ENCODE measurements at regions not wholly inside any gene's neighbourhood (a gene's known extent, or its start where the extent isn't known, plus 50 kb on each side); places are given as distances from the start of the nearest gene placed in this dataset.
A peak's percentile ranks its signal among the peaks of the same experiment; 100 is the strongest.

DNA sequence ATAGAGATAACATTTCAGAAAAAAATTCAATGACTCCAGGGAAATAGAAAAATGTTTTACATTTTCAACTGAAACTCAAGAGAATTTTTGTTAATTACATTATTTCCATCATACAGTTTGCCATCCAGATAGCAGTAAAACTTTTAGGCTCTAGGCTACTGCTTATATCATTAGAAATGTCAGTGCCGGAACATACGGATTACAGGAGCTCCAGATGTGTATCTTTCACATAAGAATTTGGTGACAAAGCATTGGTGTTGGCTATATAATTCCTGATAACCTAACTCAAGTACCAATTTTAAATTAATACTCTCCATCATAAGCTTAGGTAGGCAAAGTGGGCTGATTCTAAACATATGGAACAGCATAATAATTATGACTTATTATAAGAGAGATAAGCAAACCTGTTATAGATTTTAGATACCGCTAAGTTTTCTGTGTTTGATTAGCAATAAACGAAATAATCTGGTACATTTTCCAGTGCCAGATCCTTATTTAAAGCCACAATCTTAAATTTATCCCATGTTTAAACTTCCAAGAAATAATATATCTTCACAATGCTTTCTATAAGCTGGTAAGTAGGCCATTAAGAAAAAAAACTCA, 637.9 kb downstream of the NXPH1 start:
- TF ChIP-seq GATA3 (IDR thresholded peaks at IDR 0.05; ENCODE audit: low read depth, low read length) (peak; percentile 91), GATA2 (IDR thresholded peaks at IDR 0.05; ENCODE audit: low read depth, low read length) (0 out of 2 replicates have a peak, but pooled peaks have one; percentile 8)

DNA sequence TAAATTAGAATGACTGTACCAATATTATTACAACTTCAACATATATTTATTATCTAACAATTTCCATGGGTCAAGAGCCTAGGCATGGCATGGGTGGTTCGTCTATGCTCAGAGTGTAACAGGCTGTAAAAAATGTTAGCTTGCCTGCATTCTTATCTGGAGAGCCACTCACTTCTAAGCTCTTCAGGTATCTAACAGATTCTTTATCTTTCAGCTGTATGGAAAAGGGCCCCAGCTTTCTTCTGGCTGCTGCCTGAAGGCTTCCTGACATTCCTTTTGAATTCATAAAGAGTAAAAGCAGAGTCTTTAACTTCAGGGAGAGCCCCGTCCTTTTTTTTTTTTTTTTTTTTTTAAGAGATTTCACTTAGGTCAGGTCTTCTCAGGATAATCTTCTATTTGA, 648.8 kb downstream of the NXPH1 start:
- TF ChIP-seq GATA3 (IDR thresholded peaks at IDR 0.05; ENCODE audit: low read depth, low read length) (no peak), GATA2 (IDR thresholded peaks at IDR 0.05; ENCODE audit: low read depth, low read length) (no peak)

DNA sequence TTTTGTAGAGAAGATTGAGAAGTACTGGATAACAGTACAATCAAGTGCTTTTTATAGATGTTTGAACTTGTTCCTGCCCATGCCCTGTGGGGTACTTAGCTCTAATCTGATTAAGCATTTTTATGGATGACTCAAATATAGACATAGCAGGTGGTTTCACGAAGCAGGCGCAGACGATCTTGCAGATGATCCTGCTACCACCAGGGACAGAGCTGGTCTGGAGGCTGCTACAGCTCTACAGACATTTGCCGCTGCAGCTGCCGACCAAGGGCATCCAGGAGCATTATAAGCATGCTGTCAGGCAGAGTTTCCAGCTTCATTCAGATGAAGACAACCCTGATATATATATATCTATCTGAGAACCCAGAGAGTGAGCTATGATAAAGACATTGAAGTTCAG, 650.4 kb downstream of the NXPH1 start:
- TF ChIP-seq GATA3 (IDR thresholded peaks at IDR 0.05; ENCODE audit: low read depth, low read length) (no peak), GATA2 (IDR thresholded peaks at IDR 0.05; ENCODE audit: low read depth, low read length) (no peak)

DNA sequence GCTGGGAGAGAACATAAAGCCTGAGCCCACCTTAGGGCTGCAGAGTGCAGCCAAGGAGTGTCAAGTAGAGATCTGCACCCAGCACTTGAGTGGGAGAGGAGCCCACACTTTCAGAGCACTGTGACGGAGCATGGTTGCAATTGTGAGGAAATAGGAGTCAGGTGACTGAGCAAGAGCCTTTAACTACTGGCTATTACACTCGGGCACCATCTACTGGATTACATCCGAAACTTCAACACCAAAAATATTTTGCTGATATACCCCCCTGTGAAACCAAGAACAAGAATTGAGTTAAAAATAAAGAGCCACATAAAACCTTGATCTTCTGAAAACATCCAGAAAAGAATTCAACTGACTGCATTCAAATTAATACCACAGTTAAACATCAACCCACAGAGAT, 657.9 kb downstream of the NXPH1 start:
- TF ChIP-seq GATA2 (IDR thresholded peaks at IDR 0.05; ENCODE audit: low read depth, low read length) (no peak), GATA3 (IDR thresholded peaks at IDR 0.05; ENCODE audit: low read depth, low read length) (no peak)

DNA sequence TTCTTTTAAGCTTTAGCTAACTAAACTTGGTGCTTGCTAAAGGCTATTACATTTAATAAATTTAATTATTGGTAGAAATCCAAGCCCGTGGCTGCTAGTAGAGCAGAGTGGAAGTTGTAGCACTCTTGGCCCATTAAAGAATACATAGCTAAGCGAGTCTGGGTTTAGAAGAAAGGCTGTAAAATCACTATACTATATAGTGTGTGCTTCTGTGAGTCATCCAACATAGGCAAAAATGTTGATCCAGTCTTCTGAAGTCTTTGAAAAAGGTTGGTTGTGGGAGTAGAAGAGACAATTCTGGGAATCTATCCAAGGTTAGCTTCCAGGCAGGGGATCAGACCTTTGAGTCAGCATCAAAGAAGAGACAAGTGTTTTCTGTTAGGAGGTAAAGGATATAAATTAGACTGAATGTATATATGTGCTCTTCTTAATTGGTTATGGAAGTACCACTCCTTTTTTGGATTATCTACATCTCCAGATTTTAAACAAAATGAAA, 664.2 kb downstream of the NXPH1 start:
- no peak for TF ChIP-seq GATA3 (IDR thresholded peaks at IDR 0.05; ENCODE audit: low read depth, low read length)
- no peak for TF ChIP-seq GATA2 (IDR thresholded peaks at IDR 0.05; ENCODE audit: low read depth, low read length)

DNA sequence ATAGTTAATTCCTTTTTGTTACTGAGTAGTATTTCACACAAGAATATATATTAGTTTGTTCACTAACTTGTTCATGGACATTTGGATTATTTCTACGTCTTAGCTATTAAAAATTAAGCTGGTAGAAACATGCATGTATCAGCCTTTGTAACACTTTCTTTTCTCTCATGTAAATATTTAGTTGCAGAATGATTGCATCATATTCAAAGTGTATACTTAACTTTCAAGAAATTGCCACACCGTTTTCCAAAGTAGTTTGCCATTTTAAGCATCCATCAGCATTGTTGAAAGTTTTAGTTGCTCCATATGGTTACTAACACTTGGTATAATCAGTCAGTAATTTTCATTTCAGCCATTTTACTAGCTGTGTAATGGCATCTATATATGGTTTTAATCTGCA, 666.9 kb downstream of the NXPH1 start:
- TF ChIP-seq GATA3 (IDR thresholded peaks at IDR 0.05; ENCODE audit: low read depth, low read length) (no peak), GATA2 (IDR thresholded peaks at IDR 0.05; ENCODE audit: low read depth, low read length) (no peak)

DNA sequence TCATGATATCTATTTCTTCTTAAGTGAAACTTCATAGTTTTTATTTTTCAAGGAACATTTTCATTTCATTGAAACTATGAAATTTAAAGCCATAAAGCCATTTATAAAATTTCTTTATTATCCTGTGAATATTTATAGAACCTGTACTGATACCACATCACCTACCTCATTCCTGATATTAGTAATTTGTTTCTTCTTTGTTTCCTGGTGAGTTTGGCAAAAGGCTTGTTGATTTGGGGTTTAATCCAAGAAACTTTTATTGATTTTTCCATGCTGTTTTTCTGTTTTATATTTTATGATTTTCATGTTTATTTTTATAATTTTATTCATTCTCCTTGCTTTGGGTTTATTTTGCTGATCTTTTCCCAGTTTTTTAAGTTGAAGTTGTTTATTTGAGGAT, 669.4 kb downstream of the NXPH1 start:
- TF ChIP-seq GATA3 (IDR thresholded peaks at IDR 0.05; ENCODE audit: low read depth, low read length) (no peak), GATA2 (IDR thresholded peaks at IDR 0.05; ENCODE audit: low read depth, low read length) (no peak)

DNA sequence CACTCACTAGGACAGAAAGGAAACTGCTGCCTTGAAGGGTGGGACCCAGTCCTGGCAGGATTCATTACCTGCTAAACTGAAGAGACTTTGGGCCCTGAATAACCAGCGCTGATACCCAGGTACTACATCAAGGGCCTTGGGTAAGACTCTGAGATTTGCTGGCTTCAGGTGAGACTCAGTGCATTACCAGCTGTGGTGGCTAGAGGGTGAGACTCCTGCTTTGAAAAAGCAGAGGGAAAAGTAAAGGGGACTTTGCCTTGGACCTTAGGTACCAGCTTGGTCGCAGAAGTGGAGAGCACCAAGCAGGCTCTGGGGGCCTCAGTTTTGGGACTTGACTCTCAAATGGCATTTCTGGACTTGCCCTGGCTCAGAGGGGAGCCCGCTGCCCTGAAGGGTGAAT, 673.3 kb downstream of the NXPH1 start:
- TF ChIP-seq GATA3 (IDR thresholded peaks at IDR 0.05; ENCODE audit: low read depth, low read length) = no peak
- TF ChIP-seq GATA2 (IDR thresholded peaks at IDR 0.05; ENCODE audit: low read depth, low read length) = no peak

DNA sequence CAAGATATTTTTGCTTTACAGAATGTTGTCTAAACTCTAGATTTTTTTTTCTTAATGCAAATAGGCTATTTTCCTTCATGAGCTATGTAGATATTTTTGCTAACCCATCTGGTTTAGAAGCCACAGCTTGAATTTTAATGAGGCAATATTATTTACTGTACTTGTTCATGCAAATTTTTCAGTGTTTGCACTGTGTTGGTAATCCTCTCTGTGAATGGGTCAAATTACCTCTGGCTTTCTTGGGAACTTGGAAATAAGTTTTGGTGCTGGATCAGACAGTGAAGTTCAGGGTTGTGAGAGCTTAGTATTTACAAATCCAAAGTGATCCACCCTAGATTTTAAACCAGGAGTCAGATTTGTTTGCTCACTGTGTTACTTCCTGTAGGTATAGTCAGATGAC, 686.9 kb downstream of the NXPH1 start:
- TF ChIP-seq GATA3 (IDR thresholded peaks at IDR 0.05; ENCODE audit: low read depth, low read length) (no peak), GATA2 (IDR thresholded peaks at IDR 0.05; ENCODE audit: low read depth, low read length) (no peak)

DNA sequence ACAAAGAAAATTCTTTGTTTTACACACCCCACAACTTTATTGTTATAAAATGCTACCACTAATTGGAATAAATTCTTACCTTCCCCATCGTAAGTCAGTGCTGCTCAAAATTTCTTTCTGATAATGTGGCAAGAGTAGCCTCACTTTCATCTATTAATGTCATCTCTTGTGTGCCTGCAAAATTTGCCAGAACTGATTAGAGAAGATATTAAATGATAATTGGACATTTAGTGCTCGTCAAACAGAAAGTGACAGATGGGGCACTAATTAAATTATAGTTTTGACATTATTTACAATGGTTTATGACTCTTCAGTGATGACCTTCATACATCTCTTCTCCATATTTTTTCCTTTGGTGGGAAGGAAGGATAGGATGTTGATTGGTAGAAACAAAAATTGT, 690.9 kb downstream of the NXPH1 start:
- TF ChIP-seq GATA3 (IDR thresholded peaks at IDR 0.05; ENCODE audit: low read depth, low read length) (peak; percentile 50; the same call in 1 of the 2 replicates), GATA2 (IDR thresholded peaks at IDR 0.05; ENCODE audit: low read depth, low read length) (0 out of 2 replicates have a peak, but pooled peaks have one; percentile 15)

DNA sequence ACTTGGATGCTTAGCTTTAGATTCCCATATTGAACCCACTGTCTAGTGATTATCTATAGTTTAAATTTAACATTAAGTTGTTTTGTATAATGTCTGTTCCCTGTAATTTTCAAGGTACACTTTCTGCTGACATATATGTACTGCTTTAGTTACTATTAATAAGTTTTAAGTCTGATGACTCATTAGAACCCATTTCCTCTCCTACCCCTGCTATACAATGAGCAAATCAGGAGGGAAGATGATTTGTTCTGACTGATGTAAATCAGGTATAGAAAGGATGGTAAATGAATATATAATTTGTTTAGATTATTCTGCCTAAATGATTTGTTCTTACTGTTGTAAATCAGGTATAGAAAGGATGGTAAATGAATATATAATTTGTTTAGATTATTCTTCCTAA, 691.8 kb downstream of the NXPH1 start:
- TF ChIP-seq GATA3 (IDR thresholded peaks at IDR 0.05; ENCODE audit: low read depth, low read length) (no peak), GATA2 (IDR thresholded peaks at IDR 0.05; ENCODE audit: low read depth, low read length) (no peak)

DNA sequence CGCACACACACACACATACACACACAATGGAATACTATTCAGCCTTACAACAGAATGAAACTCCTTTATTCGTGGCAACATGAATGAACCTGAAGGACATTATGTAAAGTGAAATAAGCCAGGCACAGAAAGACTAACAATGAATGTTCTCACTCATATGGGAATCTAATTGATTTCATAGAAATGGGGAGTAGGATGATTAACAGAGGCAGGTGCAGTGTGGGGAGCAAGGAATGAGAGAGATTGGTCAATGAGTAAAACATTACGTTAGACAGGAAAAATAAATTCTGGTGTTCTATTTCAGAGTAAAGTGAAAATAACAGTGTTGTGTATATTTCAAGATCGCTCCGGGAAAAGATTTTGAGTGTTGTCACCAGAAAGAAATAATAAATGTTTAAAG, 694.5 kb downstream of the NXPH1 start:
- TF ChIP-seq GATA3 (IDR thresholded peaks at IDR 0.05; ENCODE audit: low read depth, low read length) (no peak), GATA2 (IDR thresholded peaks at IDR 0.05; ENCODE audit: low read depth, low read length) (no peak)

DNA sequence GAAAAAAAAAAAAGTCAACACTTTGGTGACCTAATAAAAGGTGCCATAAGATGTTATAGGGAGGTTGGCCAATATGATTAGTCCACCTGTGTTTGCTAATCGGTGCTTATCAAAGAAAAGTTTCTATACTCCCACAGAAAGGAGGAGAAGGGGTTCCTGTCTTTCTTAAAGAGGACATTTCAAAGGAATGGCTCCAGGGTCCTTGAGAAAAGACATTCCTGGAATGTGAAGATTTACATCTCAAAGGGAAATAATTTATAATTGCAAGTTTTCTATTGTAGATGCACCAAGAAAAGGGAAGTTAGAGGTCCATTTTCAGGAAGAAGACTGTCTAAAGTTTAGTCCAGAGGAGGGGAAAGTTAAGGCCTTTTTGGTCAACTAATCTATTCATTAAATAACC, 715.3 kb downstream of the NXPH1 start:
- TF ChIP-seq GATA2 (IDR thresholded peaks at IDR 0.05; ENCODE audit: low read depth, low read length) = no peak
- no peak for TF ChIP-seq GATA3 (IDR thresholded peaks at IDR 0.05; ENCODE audit: low read depth, low read length)

DNA sequence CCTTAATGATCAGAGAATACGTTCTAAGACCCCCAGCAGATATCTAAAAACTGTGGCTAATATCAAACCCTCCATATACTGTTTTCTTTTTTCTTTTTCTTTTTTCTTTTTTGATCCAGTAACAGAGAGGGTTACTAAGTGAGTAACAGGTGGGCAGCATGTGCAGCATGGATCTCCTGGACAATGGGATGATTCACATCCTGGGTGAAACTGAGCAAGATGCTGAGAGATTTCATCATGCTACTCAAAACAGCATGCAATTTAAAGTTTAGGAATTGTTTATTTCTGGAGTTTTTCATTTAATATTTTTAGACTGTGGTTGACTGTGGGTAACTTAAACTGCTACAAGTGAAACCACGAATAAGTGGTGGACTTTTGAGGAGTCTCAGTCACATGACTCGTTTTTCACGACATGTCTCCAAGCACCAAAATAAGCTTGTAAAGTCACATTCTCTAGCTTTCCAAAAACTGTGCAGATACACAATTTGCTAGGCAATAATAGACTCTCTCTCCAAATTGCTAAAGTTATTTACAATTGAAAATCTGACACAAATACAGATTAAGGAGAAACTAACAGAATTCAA, 716.2 kb downstream of the NXPH1 start:
- no peak for TF ChIP-seq GATA2 (IDR thresholded peaks at IDR 0.05; ENCODE audit: low read depth, low read length)

DNA sequence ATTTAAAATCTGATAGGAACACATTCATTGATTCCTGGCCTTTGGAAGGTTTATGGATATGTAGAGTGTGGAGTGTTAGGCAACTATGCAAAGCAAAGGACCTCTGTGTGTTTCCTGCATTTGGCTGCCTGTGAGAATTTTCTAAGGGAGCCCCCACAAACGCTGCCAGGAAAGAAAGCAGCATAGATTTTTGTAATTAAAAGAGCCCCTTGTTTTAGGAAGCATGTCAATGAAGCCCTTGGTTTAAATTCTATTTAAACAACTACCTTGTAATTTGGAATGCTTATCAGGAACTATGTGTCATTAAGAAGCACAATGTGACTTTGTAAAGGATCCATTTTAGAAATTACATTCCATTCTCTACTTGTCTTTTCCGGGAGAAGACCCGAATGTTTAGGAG, 742.5 kb downstream of the NXPH1 start:
- no peak for TF ChIP-seq GATA2 (IDR thresholded peaks at IDR 0.05; ENCODE audit: low read depth, low read length)
- no peak for TF ChIP-seq GATA3 (IDR thresholded peaks at IDR 0.05; ENCODE audit: low read depth, low read length)
